Prostate gland (tissue), 2 donors: ENCODE measurements at regions not wholly inside any gene's neighbourhood (a gene's known extent, or its start where the extent isn't known, plus 50 kb on each side); places are given as distances from the start of the nearest gene placed in this dataset.

ENCODE experiments used
- DNase-seq: peaks from one replicate; pipeline ENCODE4 v3.0.0-alpha.2; 2019; ENCODE audit warnings: low spot score
- H3K27ac ChIP-seq, 2 donors: fragments of 200-600 bp; sonication (generic); 2 replicates each; pipeline ENCODE4 v1.5.1; 2017 to 2019
- H3K27me3 ChIP-seq: fragments of 200-600 bp; sonication (generic); replicated peaks from 2 replicates; pipeline ENCODE4 v1.5.1; 2019; ENCODE audit not compliant: insufficient read depth
- H3K36me3 ChIP-seq, 2 donors: fragments of 200-600 bp; sonication (generic); 1 replicate in 1 of 2; 2 replicates in 1 of 2; pipeline versions ENCODE4 v1.5.1 to v1.8.1; 2017 to 2019
- H3K4me1 ChIP-seq: fragments of 200-600 bp; sonication (generic); replicated peaks from 2 replicates; pipeline ENCODE4 v1.5.1; 2019
- H3K4me3 ChIP-seq, 2 donors: fragments of 200-600 bp; sonication (generic); 2 replicates each; pipeline ENCODE4 v1.5.1; 2017 to 2019
- H3K9me3 ChIP-seq: fragments of 200-600 bp; sonication (generic); 2 replicates; pipeline ENCODE4 v1.5.1; 2017
- POLR2A ChIP-seq: fragments of 450-650 bp; IDR thresholded peaks from one replicate; pipeline ENCODE4 v1.6.1; 2016; ENCODE audit warnings: antibody characterized with exemption, mild to moderate bottlenecking
- POLR2AphosphoS5 ChIP-seq: sonication (generic); formaldehyde crosslinking; IDR thresholded peaks from one replicate; pipeline ENCODE4 v1.6.1; 2017; ENCODE audit warnings: antibody characterized with exemption
- WGBS: methylation state at CpG from one replicate; pipeline ENCODE4 v1.1.5; 2018; 5-methylcytosine and 5-hydroxymethylcytosine counted together
- intact Hi-C: fragments of 100-400 bp; cut with DNase I; formaldehyde crosslinking; loops from one replicate; pipeline ENCODE4 v1.14.2; 2022
- TF ChIP-seq, protein P1 (sequence below), 4 experiments: fragments of 200-600 bp in 2 of 4; fragments of 450-650 bp in 2 of 4; sonication (generic) in 2 of 4; IDR thresholded peaks; 1 replicate in 3 of 4; 2 replicates in 1 of 4; pipeline ENCODE4 v1.5.1; 2016 to 2019; ENCODE audit warnings: antibody characterized with exemption in 4 of 4, mild to moderate bottlenecking in 2 of 4, moderate library complexity in 2 of 4

DNA sequence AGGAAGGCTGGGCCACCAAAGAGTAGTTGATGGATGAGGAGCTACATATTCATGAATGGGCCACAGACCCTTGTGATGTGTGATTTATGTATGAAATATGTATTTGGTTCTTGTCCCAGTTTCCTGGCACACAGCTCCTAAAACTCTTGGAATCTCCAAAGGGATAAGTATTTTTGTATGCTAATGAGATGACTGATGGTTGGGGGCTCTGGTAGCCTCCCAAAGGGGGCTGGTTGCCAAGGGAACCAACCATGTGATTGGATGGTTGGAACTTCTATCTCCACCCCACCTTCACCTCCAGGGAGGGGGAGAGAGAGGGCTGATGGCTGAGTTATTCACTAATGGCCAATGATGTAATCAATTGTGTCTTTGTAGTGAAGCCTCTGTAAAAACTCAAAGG lies 77.1 kb downstream of the ZNF281 start:
- H3K27ac ChIP-seq, result no peak overlapping the region
- TF ChIP-seq POLR2A (no peak), POLR2AphosphoS5 (no peak)
- TF ChIP-seq, protein P1, sequence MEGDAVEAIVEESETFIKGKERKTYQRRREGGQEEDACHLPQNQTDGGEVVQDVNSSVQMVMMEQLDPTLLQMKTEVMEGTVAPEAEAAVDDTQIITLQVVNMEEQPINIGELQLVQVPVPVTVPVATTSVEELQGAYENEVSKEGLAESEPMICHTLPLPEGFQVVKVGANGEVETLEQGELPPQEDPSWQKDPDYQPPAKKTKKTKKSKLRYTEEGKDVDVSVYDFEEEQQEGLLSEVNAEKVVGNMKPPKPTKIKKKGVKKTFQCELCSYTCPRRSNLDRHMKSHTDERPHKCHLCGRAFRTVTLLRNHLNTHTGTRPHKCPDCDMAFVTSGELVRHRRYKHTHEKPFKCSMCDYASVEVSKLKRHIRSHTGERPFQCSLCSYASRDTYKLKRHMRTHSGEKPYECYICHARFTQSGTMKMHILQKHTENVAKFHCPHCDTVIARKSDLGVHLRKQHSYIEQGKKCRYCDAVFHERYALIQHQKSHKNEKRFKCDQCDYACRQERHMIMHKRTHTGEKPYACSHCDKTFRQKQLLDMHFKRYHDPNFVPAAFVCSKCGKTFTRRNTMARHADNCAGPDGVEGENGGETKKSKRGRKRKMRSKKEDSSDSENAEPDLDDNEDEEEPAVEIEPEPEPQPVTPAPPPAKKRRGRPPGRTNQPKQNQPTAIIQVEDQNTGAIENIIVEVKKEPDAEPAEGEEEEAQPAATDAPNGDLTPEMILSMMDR (IDR thresholded peaks at IDR 0.05), result no peak
- H3K4me3 ChIP-seq, result no peak overlapping the region
- no peaks in the 10 kb centered on the region for H3K4me1 ChIP-seq
- DNase-seq, result no peak
- intact Hi-C loops, result no loop called here
- no peaks in the 10 kb centered on the region for H3K27me3 ChIP-seq
- H3K9me3 ChIP-seq, result no peaks in the 10 kb centered on the region
- no peaks in the 10 kb centered on the region for H3K36me3 ChIP-seq

DNA sequence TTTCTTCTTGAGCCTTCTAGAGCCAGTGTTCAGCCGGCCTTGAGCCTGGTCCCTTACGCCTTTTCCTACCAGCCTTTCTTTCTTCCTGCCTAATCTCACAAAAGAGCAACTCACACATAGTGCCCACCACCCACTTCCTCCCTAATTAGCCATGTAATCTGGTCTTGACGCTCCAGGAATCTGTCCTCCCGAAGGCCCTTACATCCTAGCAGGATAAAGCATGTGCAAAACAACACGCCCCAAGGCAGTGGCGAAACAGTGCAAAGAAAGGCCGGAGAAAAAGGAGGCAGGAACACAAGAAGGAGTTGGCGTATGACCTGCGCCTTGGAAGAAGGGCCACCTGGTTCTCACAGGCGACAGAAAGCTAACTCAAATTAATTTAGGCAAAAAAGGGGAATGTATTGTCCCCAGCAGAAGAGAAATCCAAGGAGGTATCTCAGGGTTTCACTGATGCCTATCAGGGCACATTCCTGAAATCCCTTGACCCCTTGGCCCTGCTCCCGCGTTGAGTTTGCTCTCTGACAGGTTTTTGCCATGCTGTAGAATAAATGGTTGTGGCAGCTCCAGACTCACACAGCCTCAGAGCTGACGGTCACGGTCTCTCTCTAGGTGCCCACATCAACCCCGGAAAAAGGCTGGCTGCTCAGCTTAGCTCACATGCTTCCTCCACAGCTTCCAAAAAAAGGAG lies 79.0 kb downstream of the ZNF281 start:
- no peak overlapping the region for H3K27ac ChIP-seq
- H3K27me3 ChIP-seq, result no peaks in the 10 kb centered on the region
- H3K4me1 ChIP-seq, result no peaks in the 10 kb centered on the region
- no peaks in the 10 kb centered on the region for H3K9me3 ChIP-seq
- H3K36me3 ChIP-seq, result no peaks in the 10 kb centered on the region
- no peak overlapping the region for H3K4me3 ChIP-seq
- intact Hi-C loops, result no loop called here
- WGBS, result 65% methylated on average over 15 of the region's 15 CpGs
- no peak for DNase-seq
- TF ChIP-seq POLR2A (no peak), POLR2AphosphoS5 (no peak)
- TF ChIP-seq, protein P1 (IDR thresholded peaks at IDR 0.05), result no peak

DNA sequence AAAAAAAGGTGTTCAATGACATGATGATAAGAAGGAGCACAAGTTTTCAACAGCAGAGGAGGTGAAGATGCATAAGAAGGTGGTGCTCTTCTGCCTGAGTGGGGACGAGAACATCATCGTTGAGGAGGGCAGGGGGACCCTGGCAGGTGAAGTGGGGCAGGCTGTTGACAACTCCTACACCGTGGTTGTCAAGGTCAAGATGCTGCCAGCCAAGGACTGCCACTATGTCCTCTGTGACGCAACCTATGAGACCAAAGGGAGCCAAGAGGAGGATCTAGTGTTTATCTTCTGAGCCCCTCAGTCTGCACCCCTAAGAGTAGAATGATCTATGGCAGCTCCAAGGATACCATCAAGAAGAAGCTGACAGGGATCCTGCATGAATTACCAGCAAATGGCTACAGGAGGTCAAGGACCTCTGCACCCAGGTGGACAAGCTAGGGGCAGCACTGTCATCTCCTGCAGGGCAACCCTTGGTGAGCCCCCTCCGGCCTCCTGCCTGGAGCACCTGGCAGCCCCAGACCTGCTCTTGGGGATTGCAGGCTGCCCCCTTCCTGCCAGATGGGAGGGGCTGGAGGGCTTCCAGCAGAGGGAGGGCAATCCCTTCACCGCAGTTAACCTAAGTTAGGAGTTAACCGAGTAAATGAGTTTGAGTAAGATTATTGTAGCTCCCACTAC lies 80.5 kb downstream of the ZNF281 start:
- H3K4me3 ChIP-seq, result no peak overlapping the region
- H3K4me1 ChIP-seq, result no peaks in the 10 kb centered on the region
- DNase-seq, result no peak
- no peaks in the 10 kb centered on the region for H3K9me3 ChIP-seq
- H3K36me3 ChIP-seq, result no peaks in the 10 kb centered on the region
- intact Hi-C loops, result no loop called here
- TF ChIP-seq, protein P1 (IDR thresholded peaks at IDR 0.05), result no peak
- TF ChIP-seq POLR2A, result no peak
- TF ChIP-seq POLR2AphosphoS5, result no peak
- 87% methylated on average over 7 of the region's 7 CpGs for whole genome bisulfite sequencing
- H3K27me3 ChIP-seq, result no peaks in the 10 kb centered on the region
- H3K27ac ChIP-seq, result no peak overlapping the region

DNA sequence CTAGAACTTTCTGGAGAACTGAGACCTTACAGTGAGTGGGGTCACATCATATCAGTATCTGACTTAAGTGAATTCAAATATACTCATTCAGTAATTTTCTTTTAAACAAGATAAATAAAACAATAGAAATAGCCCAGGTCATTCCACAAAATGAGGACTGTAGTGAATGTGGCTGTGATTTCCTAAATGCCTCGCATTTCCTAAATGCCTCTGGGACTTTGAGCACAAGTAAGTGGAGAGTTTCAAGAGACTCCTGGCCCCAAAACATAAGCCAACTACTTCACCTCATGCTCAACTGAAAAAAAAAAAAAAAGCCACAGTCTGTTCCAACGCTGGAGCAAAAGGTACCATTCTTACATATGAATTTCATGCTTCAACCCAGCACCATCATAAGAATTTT lies 81.5 kb downstream of the ZNF281 start:
- H3K9me3 ChIP-seq, result no peaks in the 10 kb centered on the region
- H3K27me3 ChIP-seq, result no peaks in the 10 kb centered on the region
- no peak overlapping the region for H3K27ac ChIP-seq
- H3K4me1 ChIP-seq, result no peaks in the 10 kb centered on the region
- H3K4me3 ChIP-seq, result no peak overlapping the region
- no peak for DNase-seq
- 79% methylated on average over 2 of the region's 2 CpGs for WGBS
- no peaks in the 10 kb centered on the region for H3K36me3 ChIP-seq
- intact Hi-C loops, result no loop called here
- no peak for TF ChIP-seq POLR2AphosphoS5
- TF ChIP-seq, protein P1 (IDR thresholded peaks at IDR 0.05), result no peak
- no peak for TF ChIP-seq POLR2A
